ENCODE measurements at regions not wholly inside any gene's neighbourhood (a gene's known extent, or its start where the extent isn't known, plus 50 kb on each side); places are given as distances from the start of the nearest gene placed in this dataset.

GRCh38 chr18:44423814-44424644 lies 256.7 kb upstream of the SETBP1 start:
- TF ChIP-seq CTCF (IDR thresholded peaks at IDR 0.05; ENCODE audit: low read depth, low read length): no peak
- no peak for TF ChIP-seq MAX (IDR thresholded peaks at IDR 0.05; ENCODE audit: low read depth, low read length)
- no peak for TF ChIP-seq MYC (IDR thresholded peaks at IDR 0.05; ENCODE audit: low read depth, low read length)
- no peak for TF ChIP-seq POLR2A (IDR thresholded peaks at IDR 0.05; ENCODE audit: extremely low read depth, insufficient read length)
